ENCODE measurements at regions not wholly inside any gene's neighbourhood (a gene's known extent, or its start where the extent isn't known, plus 50 kb on each side); places are given as distances from the start of the nearest gene placed in this dataset.

DNA sequence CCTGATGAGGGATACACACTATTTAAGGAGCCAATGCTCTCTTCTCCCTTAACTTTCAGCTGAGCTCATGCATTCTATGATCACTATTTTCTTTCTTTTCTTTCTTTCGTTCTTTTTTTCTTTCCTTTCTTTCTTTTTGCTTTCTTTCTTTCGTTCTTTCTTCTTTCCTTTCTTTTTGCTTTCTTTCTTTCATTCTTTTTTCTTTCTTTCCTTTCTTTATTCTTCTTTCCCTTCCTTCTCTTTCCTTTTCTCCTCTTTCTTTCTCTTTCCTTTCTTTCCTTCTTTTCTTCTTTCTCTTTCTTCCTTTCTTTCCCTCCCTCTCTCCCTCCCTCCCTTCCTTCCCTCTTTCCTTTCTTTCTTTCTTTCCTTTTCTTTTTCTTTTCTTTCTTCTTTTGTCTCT, 761.2 kb downstream of the SEMA5A start:
- no peak for ATAC-seq
- POLR2A ChIA-PET, result no interaction called here
- no peak for TF ChIP-seq ZNF317 (CRISPR knock-in tag; IDR thresholded peaks at IDR 0.05; ENCODE audit: borderline replicate concordance, low read depth)
- TF ChIP-seq, protein P1, sequence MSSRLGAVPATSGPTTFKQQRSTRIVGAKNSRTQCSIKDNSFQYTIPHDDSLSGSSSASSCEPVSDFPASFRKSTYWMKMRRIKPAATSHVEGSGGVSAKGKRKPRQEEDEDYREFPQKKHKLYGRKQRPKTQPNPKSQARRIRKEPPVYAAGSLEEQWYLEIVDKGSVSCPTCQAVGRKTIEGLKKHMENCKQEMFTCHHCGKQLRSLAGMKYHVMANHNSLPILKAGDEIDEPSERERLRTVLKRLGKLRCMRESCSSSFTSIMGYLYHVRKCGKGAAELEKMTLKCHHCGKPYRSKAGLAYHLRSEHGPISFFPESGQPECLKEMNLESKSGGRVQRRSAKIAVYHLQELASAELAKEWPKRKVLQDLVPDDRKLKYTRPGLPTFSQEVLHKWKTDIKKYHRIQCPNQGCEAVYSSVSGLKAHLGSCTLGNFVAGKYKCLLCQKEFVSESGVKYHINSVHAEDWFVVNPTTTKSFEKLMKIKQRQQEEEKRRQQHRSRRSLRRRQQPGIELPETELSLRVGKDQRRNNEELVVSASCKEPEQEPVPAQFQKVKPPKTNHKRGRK (CRISPR knock-in tag; IDR thresholded peaks at IDR 0.05; ENCODE audit: borderline replicate concordance), result peak; percentile 70; the same call in 1 of the 2 replicates

DNA sequence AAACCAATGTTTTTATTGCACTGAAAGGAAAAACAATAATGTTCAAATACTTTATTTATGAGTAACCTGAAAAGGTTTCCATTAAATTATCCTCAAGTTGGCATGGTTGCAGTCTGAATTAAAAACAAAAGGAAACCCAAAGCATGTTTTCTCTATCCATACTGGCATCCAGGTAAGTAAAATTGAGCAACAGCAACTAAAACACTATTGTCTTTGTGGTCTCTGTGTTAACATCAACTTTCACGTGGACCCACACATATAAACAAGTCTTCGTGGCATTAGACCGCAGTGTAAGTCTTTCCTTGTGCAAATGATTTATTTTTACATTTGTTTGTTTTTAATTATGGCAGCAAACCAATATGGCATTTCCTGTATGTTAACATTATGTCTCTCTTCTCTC, 757.6 kb downstream of the SEMA5A start:
- DNase-seq (ENCODE audit: low spot score), result no peak
- no peak for ATAC-seq
- Mint-ChIP-seq H3K36me3 (peaks cover 10% of the 10 kb centered on the region; the same call in 1 of the 2 replicates), H3K27ac (no peak overlapping the region), H3K4me1 (peaks cover 5% of the 10 kb centered on the region), H3K27me3 (ENCODE audit: low read depth) (no peaks in the 10 kb centered on the region; the same call in 1 of the 2 replicates), H3K4me3 (no peak overlapping the region), H3K9me3 (peaks cover 36% of the 10 kb centered on the region)
- POLR2A ChIA-PET, result no interaction called here
- no peak for TF ChIP-seq ATF1 (CRISPR knock-in tag; IDR thresholded peaks at IDR 0.05)
- TF ChIP-seq NFE2L1 (CRISPR knock-in tag; IDR thresholded peaks at IDR 0.05), result no peak
- TF ChIP-seq ZNF416 (CRISPR knock-in tag; IDR thresholded peaks at IDR 0.05), result no peak
- CTCF ChIA-PET, result no interaction called here

More for the DNA sequence above, 761.2 kb downstream of the SEMA5A start:
- Mint-ChIP-seq H3K27ac (no peak overlapping the region), H3K4me1 (peaks cover 5% of the 10 kb centered on the region), H3K9me3 (peaks cover 28% of the 10 kb centered on the region), H3K36me3 (no peaks in the 10 kb centered on the region), H3K4me3 (no peak overlapping the region), H3K27me3 (ENCODE audit: low read depth) (peaks cover 3% of the 10 kb centered on the region; the same call in 1 of the 2 replicates)
- DNase-seq (ENCODE audit: low spot score), result no peak
- CTCF ChIA-PET, result no interaction called here

DNA sequence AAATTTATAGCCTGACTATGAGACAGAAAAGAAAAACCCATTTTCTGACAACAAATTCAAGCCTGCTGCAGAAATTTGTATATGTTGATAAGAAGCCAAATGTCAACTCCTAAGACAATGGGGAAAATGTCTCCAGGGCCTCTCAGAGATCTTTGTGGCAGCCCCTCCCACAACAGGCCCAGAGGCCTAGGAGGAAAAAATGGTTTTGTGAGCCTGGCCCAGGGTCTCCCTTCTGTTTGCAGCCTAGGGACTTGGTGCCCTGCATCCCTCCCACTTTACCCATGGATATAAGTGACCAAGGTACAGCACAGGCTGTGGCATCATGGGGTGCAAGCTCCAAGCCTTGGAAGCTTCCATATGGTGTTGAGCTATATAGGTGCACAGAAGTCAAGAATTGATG, 740.2 kb downstream of the SEMA5A start:
- Mint-ChIP-seq H3K36me3 (peaks cover 59% of the 10 kb centered on the region), H3K9me3 (peaks cover 86% of the 10 kb centered on the region), H3K27me3 (ENCODE audit: low read depth) (no peaks in the 10 kb centered on the region), H3K4me1 (no peaks in the 10 kb centered on the region), H3K4me3 (no peak overlapping the region), H3K27ac (no peak overlapping the region)
- POLR2A ChIA-PET, result no interaction called here
- ATAC-seq, result no peak
- CTCF ChIA-PET, result no interaction called here
- TF ChIP-seq ZNF317 (CRISPR knock-in tag; IDR thresholded peaks at IDR 0.05; ENCODE audit: borderline replicate concordance, low read depth) (no peak), TEAD4 (CRISPR knock-in tag; IDR thresholded peaks at IDR 0.05) (no peak), ATF1 (CRISPR knock-in tag; IDR thresholded peaks at IDR 0.05) (no peak), FOXP1 (CRISPR knock-in tag; IDR thresholded peaks at IDR 0.05; ENCODE audit: borderline replicate concordance) (no peak), KAT7 (CRISPR knock-in tag; IDR thresholded peaks at IDR 0.05; ENCODE audit: borderline replicate concordance) (no peak), CREB1 (CRISPR knock-in tag; IDR thresholded peaks at IDR 0.05) (no peak), CREM (CRISPR knock-in tag; IDR thresholded peaks at IDR 0.05) (no peak), ZNF219 (CRISPR knock-in tag; IDR thresholded peaks at IDR 0.05; ENCODE audit: borderline replicate concordance) (no peak)
- no peak for DNase-seq (ENCODE audit: low spot score)

DNA sequence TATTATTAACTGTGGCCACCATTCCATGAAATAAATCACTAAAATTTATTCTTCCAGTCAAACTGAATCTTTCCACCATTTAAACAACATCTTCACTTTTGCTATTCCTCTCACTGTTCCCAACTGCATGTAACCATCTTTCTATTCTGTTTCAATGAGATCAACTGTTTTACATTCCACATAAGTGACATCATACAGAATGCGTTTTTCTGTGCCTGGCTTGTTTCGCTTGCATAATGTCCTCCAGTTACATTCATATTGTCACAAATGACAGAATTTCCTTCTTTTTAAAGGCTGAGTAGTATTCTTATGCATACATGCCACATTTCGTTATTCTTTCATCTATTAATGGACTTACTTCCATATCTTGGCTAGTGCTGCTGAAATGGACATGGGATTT, 738.2 kb downstream of the SEMA5A start:
- POLR2A ChIA-PET, result no interaction called here
- H3K4me1 Mint-ChIP-seq, result no peaks in the 10 kb centered on the region
- no peak for ATAC-seq
- CTCF ChIA-PET, result no interaction called here
- H3K9me3 Mint-ChIP-seq, result peaks cover 77% of the 10 kb centered on the region
- H3K4me3 Mint-ChIP-seq, result no peak overlapping the region
- no peak overlapping the region for H3K27ac Mint-ChIP-seq
- no peak for DNase-seq (ENCODE audit: low spot score)
- H3K27me3 Mint-ChIP-seq (ENCODE audit: low read depth), result no peaks in the 10 kb centered on the region
- H3K36me3 Mint-ChIP-seq, result peaks cover 41% of the 10 kb centered on the region
- TF ChIP-seq NR3C1 (CRISPR knock-in tag; conservative IDR thresholded peaks at IDR 0.05; ENCODE audit: low read depth), result no peak
- TF ChIP-seq, protein P2, sequence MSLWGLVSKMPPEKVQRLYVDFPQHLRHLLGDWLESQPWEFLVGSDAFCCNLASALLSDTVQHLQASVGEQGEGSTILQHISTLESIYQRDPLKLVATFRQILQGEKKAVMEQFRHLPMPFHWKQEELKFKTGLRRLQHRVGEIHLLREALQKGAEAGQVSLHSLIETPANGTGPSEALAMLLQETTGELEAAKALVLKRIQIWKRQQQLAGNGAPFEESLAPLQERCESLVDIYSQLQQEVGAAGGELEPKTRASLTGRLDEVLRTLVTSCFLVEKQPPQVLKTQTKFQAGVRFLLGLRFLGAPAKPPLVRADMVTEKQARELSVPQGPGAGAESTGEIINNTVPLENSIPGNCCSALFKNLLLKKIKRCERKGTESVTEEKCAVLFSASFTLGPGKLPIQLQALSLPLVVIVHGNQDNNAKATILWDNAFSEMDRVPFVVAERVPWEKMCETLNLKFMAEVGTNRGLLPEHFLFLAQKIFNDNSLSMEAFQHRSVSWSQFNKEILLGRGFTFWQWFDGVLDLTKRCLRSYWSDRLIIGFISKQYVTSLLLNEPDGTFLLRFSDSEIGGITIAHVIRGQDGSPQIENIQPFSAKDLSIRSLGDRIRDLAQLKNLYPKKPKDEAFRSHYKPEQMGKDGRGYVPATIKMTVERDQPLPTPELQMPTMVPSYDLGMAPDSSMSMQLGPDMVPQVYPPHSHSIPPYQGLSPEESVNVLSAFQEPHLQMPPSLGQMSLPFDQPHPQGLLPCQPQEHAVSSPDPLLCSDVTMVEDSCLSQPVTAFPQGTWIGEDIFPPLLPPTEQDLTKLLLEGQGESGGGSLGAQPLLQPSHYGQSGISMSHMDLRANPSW (CRISPR knock-in tag; conservative IDR thresholded peaks at IDR 0.05; ENCODE audit: low read depth), result no peak
- TF ChIP-seq FOXK1 (CRISPR knock-in tag; IDR thresholded peaks at IDR 0.05), result no peak
- TF ChIP-seq KAT7 (CRISPR knock-in tag; IDR thresholded peaks at IDR 0.05; ENCODE audit: borderline replicate concordance), result no peak
- TF ChIP-seq SMAD4 (CRISPR knock-in tag; IDR thresholded peaks at IDR 0.05), result no peak
- TF ChIP-seq RORB (CRISPR knock-in tag; IDR thresholded peaks at IDR 0.05), result no peak
- TF ChIP-seq, protein P3, sequence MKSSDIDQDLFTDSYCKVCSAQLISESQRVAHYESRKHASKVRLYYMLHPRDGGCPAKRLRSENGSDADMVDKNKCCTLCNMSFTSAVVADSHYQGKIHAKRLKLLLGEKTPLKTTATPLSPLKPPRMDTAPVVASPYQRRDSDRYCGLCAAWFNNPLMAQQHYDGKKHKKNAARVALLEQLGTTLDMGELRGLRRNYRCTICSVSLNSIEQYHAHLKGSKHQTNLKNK (CRISPR knock-in tag; IDR thresholded peaks at IDR 0.05), result no peak
- no peak for TF ChIP-seq IRF2 (CRISPR knock-in tag; IDR thresholded peaks at IDR 0.05; ENCODE audit: borderline replicate concordance, low read depth)
- TF ChIP-seq, protein P4, sequence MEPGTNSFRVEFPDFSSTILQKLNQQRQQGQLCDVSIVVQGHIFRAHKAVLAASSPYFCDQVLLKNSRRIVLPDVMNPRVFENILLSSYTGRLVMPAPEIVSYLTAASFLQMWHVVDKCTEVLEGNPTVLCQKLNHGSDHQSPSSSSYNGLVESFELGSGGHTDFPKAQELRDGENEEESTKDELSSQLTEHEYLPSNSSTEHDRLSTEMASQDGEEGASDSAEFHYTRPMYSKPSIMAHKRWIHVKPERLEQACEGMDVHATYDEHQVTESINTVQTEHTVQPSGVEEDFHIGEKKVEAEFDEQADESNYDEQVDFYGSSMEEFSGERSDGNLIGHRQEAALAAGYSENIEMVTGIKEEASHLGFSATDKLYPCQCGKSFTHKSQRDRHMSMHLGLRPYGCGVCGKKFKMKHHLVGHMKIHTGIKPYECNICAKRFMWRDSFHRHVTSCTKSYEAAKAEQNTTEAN (CRISPR knock-in tag; IDR thresholded peaks at IDR 0.05), result no peak
- TF ChIP-seq MYBL2 (CRISPR knock-in tag; IDR thresholded peaks at IDR 0.05), result no peak
- no peak for TF ChIP-seq ZBTB21 (CRISPR knock-in tag; IDR thresholded peaks at IDR 0.05; ENCODE audit: borderline replicate concordance)
- no peak for TF ChIP-seq NR2C2 (CRISPR knock-in tag; IDR thresholded peaks at IDR 0.05)
